ENCODE measurements at regions not wholly inside any gene's neighbourhood (a gene's known extent, or its start where the extent isn't known, plus 50 kb on each side); places are given as distances from the start of the nearest gene placed in this dataset.

- ATAC-seq (no peak), DNase-seq (ENCODE audit: low spot score) (no peak), FAIRE-seq (no peak)
- Histone ChIP-seq H3K9me3 (ENCODE audit: low read length) (no peaks in the 10 kb centered on the region), H3K79me2 (ENCODE audit: insufficient read depth, low read length) (no peaks in the 10 kb centered on the region), H3K4me3 (replicated peaks in 1 of 3; ENCODE audit: insufficient read depth in 1 of 3, low read depth in 2 of 3, low read length in 3 of 3) (no peak overlapping the region), H3K4me1 (ENCODE audit: insufficient read depth, low read length) (no peaks in the 10 kb centered on the region), H4K20me1 (ENCODE audit: insufficient read depth, low read length) (no peaks in the 10 kb centered on the region), H3K36me3 (replicated peaks in 1 of 2; ENCODE audit: control insufficient read depth in 1 of 2, insufficient read depth in 2 of 2, low read length in 2 of 2) (no peaks in the 10 kb centered on the region), H2AFZ (ENCODE audit: low read length) (no peak overlapping the region), H3K27me3 (ENCODE audit: control insufficient read depth in 1 of 2, insufficient read depth in 2 of 2, low read length in 2 of 2) (no peaks in the 10 kb centered on the region), H3K9ac (ENCODE audit: insufficient read depth, low read depth, low read length) (no peak overlapping the region), H3K27ac (ENCODE audit: extremely low read length, insufficient read depth, low read length) (no peak overlapping the region), H3K4me2 (ENCODE audit: low read depth, low read length) (no peak overlapping the region)
- intact Hi-C loops (cut with micrococcal nuclease; ENCODE audit: unreplicated experiment) (loop anchor here (10.0 kb wide), 2 partner anchors 382 to 1042 kb away; no protein-coding TSS in a partner anchor), in situ Hi-C loops (cut with HindIII; ENCODE audit: extremely low pct_ligation_motif_present, low pct_unique_long_range_greater_than_20kb) (loop anchor here (5.0 kb wide), 1 partner anchor 285 kb away; no protein-coding TSS in a partner anchor)
- BruUV-seq (replicated peaks), result no TSS peak
- ChIA-PET CTCF (ENCODE audit: low intra/inter-chr PET ratio, low total read pairs) (interaction anchor here (2.1 kb wide), 1 partner anchor 286 kb away, joined by 16 read pairs; no protein-coding TSS in a partner anchor), POLR2A (no interaction called here)
- no peak for TF ChIP-seq STAT6 (CRISPR knock-in tag; IDR thresholded peaks at IDR 0.05; ENCODE audit: borderline replicate concordance)
- no peak for TF ChIP-seq SCMH1 (CRISPR knock-in tag; IDR thresholded peaks at IDR 0.05; ENCODE audit: borderline replicate concordance)
- TF ChIP-seq ZNF720 (CRISPR knock-in tag; IDR thresholded peaks at IDR 0.05), result no peak
- no peak for TF ChIP-seq ARID2 (CRISPR knock-in tag; IDR thresholded peaks at IDR 0.05; ENCODE audit: borderline replicate concordance)
- no peak for TF ChIP-seq PHF21A (CRISPR knock-in tag; IDR thresholded peaks at IDR 0.05)
These were observed 771.4 kb downstream of the DIAPH3 start for GRCh38 chr13:59392328-59392727.

GRCh38 chr13:59394496-59394895 lies 769.2 kb downstream of the DIAPH3 start:
- in situ Hi-C loops (cut with HindIII; ENCODE audit: extremely low pct_ligation_motif_present, low pct_unique_long_range_greater_than_20kb), result loop anchor here (5.0 kb wide), 1 partner anchor 283 kb away; no protein-coding TSS in a partner anchor
- no peak overlapping the region for H3K4me3 ChIP-seq (replicated peaks in 1 of 3; ENCODE audit: insufficient read depth in 1 of 3, low read depth in 2 of 3, low read length in 3 of 3)
- H3K9me3 ChIP-seq (ENCODE audit: low read length), result no peaks in the 10 kb centered on the region
- WGBS (ENCODE audit: low lambda C conversion rate), result 31% methylated on average over 2 of the region's 2 CpGs
- FAIRE-seq (no peak), DNase-seq (ENCODE audit: low spot score) (no peak), ATAC-seq (no peak)
- CTCF ChIA-PET (ENCODE audit: low intra/inter-chr PET ratio, low total read pairs), result no interaction called here
- no peak overlapping the region for H2AFZ ChIP-seq (ENCODE audit: low read length)
- H3K4me1 ChIP-seq (ENCODE audit: insufficient read depth, low read length), result no peaks in the 10 kb centered on the region
- POLR2A ChIA-PET, result no interaction called here
- intact Hi-C loops (cut with micrococcal nuclease; ENCODE audit: unreplicated experiment), result loop anchor here (10.0 kb wide), 2 partner anchors 380 to 1040 kb away; no protein-coding TSS in a partner anchor
- H3K27ac ChIP-seq (ENCODE audit: extremely low read length, insufficient read depth, low read length), result no peak overlapping the region
- no peaks in the 10 kb centered on the region for H3K79me2 ChIP-seq (ENCODE audit: insufficient read depth, low read length)
- BruUV-seq (replicated peaks), result no TSS peak
- no peaks in the 10 kb centered on the region for H3K27me3 ChIP-seq (ENCODE audit: control insufficient read depth in 1 of 2, insufficient read depth in 2 of 2, low read length in 2 of 2)
- H4K20me1 ChIP-seq (ENCODE audit: insufficient read depth, low read length), result no peaks in the 10 kb centered on the region
- H3K36me3 ChIP-seq (replicated peaks in 1 of 2; ENCODE audit: control insufficient read depth in 1 of 2, insufficient read depth in 2 of 2, low read length in 2 of 2), result no peaks in the 10 kb centered on the region
- H3K4me2 ChIP-seq (ENCODE audit: low read depth, low read length), result no peak overlapping the region
- no peak overlapping the region for H3K9ac ChIP-seq (ENCODE audit: insufficient read depth, low read depth, low read length)
- TF ChIP-seq POGK (CRISPR knock-in tag; conservative IDR thresholded peaks at IDR 0.05), result no peak
- TF ChIP-seq ZNF232 (CRISPR knock-in tag; IDR thresholded peaks at IDR 0.05; ENCODE audit: borderline replicate concordance), result no peak
- no peak for TF ChIP-seq ZNF691 (CRISPR knock-in tag; IDR thresholded peaks at IDR 0.05; ENCODE audit: borderline replicate concordance, low read depth)
- no peak for TF ChIP-seq MXI1 (IDR thresholded peaks at IDR 0.05; ENCODE audit: borderline replicate concordance, low read depth, low read length)
- no peak for TF ChIP-seq TRAFD1 (CRISPR knock-in tag; IDR thresholded peaks at IDR 0.05; ENCODE audit: borderline replicate concordance)
- TF ChIP-seq PRPF4 (IDR thresholded peaks at IDR 0.05; ENCODE audit: low read depth, low read length, poor library complexity, severe bottlenecking), result no peak

Measured in HepG2 (cell line).